K562 (cell line): ENCODE measurements at regions not wholly inside any gene's neighbourhood (a gene's known extent, or its start where the extent isn't known, plus 50 kb on each side); places are given as distances from the start of the nearest gene placed in this dataset.

Experiments used
- CREB1 ChIP-seq, 2 experiments: sonication (generic) in 1 of 2; formaldehyde crosslinking in 1 of 2; IDR thresholded peaks; 2 replicates each; pipeline versions ENCODE4 v1.6.1 to v1.8.0; 2012 to 2022; ENCODE audit warnings: inconsistent platforms in 1 of 2, mild to moderate bottlenecking in 1 of 2, missing genetic modification reagents in 1 of 2, moderate library complexity in 1 of 2
- HMGN3 ChIP-seq: IDR thresholded peaks from 2 replicates; pipeline ENCODE4 v1.6.1; 2011; ENCODE audit warnings: borderline replicate concordance, low read depth, mild to moderate bottlenecking, mixed read lengths, low read length; ENCODE audit not compliant: insufficient read length; ENCODE audit errors: extremely low read depth
- IFI16 ChIP-seq: fragments of 250-450 bp; sonication (Bioruptor Pico); IDR thresholded peaks from 2 replicates; pipeline ENCODE4 v2.1.2; 2022; ENCODE audit warnings: mild to moderate bottlenecking, inconsistent platforms
- XRCC5 ChIP-seq: fragments of 200-400 bp; formaldehyde crosslinking; IDR thresholded peaks from 2 replicates; pipeline ENCODE4 v1.6.1; 2017; ENCODE audit warnings: low read depth, mild to moderate bottlenecking, low read length
- ZFX ChIP-seq: sonication (generic); formaldehyde crosslinking; IDR thresholded peaks from 2 replicates; pipeline ENCODE4 v1.8.0; 2022; ENCODE audit warnings: mild to moderate bottlenecking, missing genetic modification reagents, moderate library complexity
- ZNF143 ChIP-seq: sonication (generic); formaldehyde crosslinking; IDR thresholded peaks from 2 replicates; pipeline ENCODE4 v1.9.0; 2022; ENCODE audit warnings: mild to moderate bottlenecking, missing genetic modification reagents
- TF ChIP-seq, protein P1 (sequence below): sonication (generic); formaldehyde crosslinking; IDR thresholded peaks from 2 replicates; pipeline ENCODE4 v1.8.0; 2022; ENCODE audit warnings: mild to moderate bottlenecking, missing genetic modification reagents
- TF ChIP-seq, protein P2 (sequence below): fragments of 150-350 bp; IDR thresholded peaks from 2 replicates; pipeline ENCODE4 v1.6.1; 2014; ENCODE audit warnings: low read depth, mild to moderate bottlenecking, low read length, borderline replicate concordance

GRCh38 chr11:115103921-115104320 lies 400.3 kb downstream of the CADM1 start:
- TF ChIP-seq CREB1 (IDR thresholded peaks at IDR 0.05) (no peak), CREB1 (CRISPR knock-in tag; IDR thresholded peaks at IDR 0.05) (no peak), XRCC5 (no peak), ZFX (no peak), HMGN3 (no peak), IFI16 (CRISPR knock-in tag) (no peak), ZNF143 (CRISPR knock-in tag) (no peak)
- TF ChIP-seq, protein P1, sequence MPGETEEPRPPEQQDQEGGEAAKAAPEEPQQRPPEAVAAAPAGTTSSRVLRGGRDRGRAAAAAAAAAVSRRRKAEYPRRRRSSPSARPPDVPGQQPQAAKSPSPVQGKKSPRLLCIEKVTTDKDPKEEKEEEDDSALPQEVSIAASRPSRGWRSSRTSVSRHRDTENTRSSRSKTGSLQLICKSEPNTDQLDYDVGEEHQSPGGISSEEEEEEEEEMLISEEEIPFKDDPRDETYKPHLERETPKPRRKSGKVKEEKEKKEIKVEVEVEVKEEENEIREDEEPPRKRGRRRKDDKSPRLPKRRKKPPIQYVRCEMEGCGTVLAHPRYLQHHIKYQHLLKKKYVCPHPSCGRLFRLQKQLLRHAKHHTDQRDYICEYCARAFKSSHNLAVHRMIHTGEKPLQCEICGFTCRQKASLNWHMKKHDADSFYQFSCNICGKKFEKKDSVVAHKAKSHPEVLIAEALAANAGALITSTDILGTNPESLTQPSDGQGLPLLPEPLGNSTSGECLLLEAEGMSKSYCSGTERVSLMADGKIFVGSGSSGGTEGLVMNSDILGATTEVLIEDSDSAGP (CRISPR knock-in tag) = no peak
- TF ChIP-seq, protein P2, sequence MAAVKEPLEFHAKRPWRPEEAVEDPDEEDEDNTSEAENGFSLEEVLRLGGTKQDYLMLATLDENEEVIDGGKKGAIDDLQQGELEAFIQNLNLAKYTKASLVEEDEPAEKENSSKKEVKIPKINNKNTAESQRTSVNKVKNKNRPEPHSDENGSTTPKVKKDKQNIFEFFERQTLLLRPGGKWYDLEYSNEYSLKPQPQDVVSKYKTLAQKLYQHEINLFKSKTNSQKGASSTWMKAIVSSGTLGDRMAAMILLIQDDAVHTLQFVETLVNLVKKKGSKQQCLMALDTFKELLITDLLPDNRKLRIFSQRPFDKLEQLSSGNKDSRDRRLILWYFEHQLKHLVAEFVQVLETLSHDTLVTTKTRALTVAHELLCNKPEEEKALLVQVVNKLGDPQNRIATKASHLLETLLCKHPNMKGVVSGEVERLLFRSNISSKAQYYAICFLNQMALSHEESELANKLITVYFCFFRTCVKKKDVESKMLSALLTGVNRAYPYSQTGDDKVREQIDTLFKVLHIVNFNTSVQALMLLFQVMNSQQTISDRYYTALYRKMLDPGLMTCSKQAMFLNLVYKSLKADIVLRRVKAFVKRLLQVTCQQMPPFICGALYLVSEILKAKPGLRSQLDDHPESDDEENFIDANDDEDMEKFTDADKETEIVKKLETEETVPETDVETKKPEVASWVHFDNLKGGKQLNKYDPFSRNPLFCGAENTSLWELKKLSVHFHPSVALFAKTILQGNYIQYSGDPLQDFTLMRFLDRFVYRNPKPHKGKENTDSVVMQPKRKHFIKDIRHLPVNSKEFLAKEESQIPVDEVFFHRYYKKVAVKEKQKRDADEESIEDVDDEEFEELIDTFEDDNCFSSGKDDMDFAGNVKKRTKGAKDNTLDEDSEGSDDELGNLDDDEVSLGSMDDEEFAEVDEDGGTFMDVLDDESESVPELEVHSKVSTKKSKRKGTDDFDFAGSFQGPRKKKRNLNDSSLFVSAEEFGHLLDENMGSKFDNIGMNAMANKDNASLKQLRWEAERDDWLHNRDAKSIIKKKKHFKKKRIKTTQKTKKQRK = no peak
